ENCODE measurements at regions not wholly inside any gene's neighbourhood (a gene's known extent, or its start where the extent isn't known, plus 50 kb on each side); places are given as distances from the start of the nearest gene placed in this dataset.
A peak's percentile ranks its signal among the peaks of the same experiment; 100 is the strongest.

DNA sequence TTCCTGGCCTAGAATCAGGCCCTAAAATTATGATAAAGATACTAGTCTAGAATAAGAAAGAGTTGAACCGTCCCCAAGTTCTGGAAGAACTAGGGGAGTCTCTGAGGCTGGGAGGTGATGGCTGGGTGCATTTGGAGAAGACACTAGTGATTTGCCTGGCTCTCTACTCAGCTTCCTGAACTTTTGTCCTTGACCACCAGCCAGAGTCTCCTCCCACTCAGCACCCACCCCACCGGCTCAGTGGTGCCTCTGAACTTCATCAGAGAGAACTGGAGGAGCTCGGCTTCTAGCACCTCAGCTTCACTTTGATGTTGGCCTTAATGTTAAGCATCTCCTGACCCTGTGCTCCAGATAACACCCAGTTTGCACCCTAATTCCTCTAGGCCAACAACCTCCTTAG is 73.0 kb downstream of the PERP start:
- no peak for TF ChIP-seq CEBPB (IDR thresholded peaks at IDR 0.05)
- TF ChIP-seq, protein P1, sequence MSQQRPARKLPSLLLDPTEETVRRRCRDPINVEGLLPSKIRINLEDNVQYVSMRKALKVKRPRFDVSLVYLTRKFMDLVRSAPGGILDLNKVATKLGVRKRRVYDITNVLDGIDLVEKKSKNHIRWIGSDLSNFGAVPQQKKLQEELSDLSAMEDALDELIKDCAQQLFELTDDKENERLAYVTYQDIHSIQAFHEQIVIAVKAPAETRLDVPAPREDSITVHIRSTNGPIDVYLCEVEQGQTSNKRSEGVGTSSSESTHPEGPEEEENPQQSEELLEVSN (IDR thresholded peaks at IDR 0.05; ENCODE audit: borderline replicate concordance, low read depth): no peak
- TF ChIP-seq HOXB13 (CRISPR knock-in tag; IDR thresholded peaks at IDR 0.05; ENCODE audit: low read depth): no peak
- no peak for TF ChIP-seq HOXA7 (CRISPR knock-in tag; IDR thresholded peaks at IDR 0.05)
- no peak for TF ChIP-seq EHMT2 (IDR thresholded peaks at IDR 0.05; ENCODE audit: low read depth)
- no peak for TF ChIP-seq SMC3 (IDR thresholded peaks at IDR 0.05)
- TF ChIP-seq CHD2 (IDR thresholded peaks at IDR 0.05; ENCODE audit: low read length, partially characterized antibody): no peak
- no peak for TF ChIP-seq NPAS2 (CRISPR knock-in tag; IDR thresholded peaks at IDR 0.05; ENCODE audit: borderline replicate concordance)
- TF ChIP-seq ATOH8 (CRISPR knock-in tag; IDR thresholded peaks at IDR 0.05; ENCODE audit: low read depth): no peak
- TF ChIP-seq RNF2 (IDR thresholded peaks at IDR 0.05; ENCODE audit: borderline replicate concordance, low read depth): no peak
- no peak for TF ChIP-seq CBX8 (IDR thresholded peaks at IDR 0.05)
- no peak for TF ChIP-seq MYC (IDR thresholded peaks at IDR 0.05; ENCODE audit: borderline replicate concordance, low read length)
- no peak overlapping the region for H3K4me3 ChIP-seq
- H3K4me1 ChIP-seq: no peaks in the 10 kb centered on the region
- H3K4me2 ChIP-seq: no peak overlapping the region
- H3K27ac ChIP-seq: no peak overlapping the region
- ChIA-PET POLR2A (no interaction called here), CTCF (interaction anchor here (0.7 kb wide), 1 partner anchor 32 kb away, joined by 3 read pairs; no protein-coding TSS in a partner anchor)
- no peaks in the 10 kb centered on the region for H3K9me3 ChIP-seq
- ATAC-seq (no peak), DNase-seq (ENCODE audit: low read depth in 1 of 2, low spot score in 1 of 2) (no peak), FAIRE-seq (no peak)
- WGBS (ENCODE audit: missing lambda C conversion rate): 86% methylated on average over 3 of the region's 3 CpGs

- ChIA-PET CTCF (interaction anchor here (0.7 kb wide), 1 partner anchor 68 kb away, joined by 3 read pairs; no protein-coding TSS in a partner anchor), POLR2A (no interaction called here)
- no peaks in the 10 kb centered on the region for H3K4me1 ChIP-seq
- no peak overlapping the region for H3K4me2 ChIP-seq
- no peak overlapping the region for H3K4me3 ChIP-seq
- TF ChIP-seq RAD21 (conservative IDR thresholded peaks at IDR 0.05 in 1 of 2, IDR thresholded peaks at IDR 0.05 in 1 of 2) (no peak), MAFK (IDR thresholded peaks at IDR 0.05; ENCODE audit: partially characterized antibody) (peak; percentile 76)
- no peak for ATAC-seq
- H3K9me3 ChIP-seq: no peaks in the 10 kb centered on the region
- 74% methylated on average over 5 of the region's 5 CpGs for WGBS (ENCODE audit: missing lambda C conversion rate)
- no peak for DNase-seq (ENCODE audit: low read depth in 1 of 2, low spot score in 1 of 2)
- FAIRE-seq: no peak
- no peak overlapping the region for H3K27ac ChIP-seq
Measured at GRCh38 chr6:138035070-138035469, 72.1 kb downstream of the PERP start.

- POLR2A ChIA-PET: no interaction called here
Measured at GRCh38 chr6:138036111-138036510, 71.1 kb downstream of the PERP start.

DNA sequence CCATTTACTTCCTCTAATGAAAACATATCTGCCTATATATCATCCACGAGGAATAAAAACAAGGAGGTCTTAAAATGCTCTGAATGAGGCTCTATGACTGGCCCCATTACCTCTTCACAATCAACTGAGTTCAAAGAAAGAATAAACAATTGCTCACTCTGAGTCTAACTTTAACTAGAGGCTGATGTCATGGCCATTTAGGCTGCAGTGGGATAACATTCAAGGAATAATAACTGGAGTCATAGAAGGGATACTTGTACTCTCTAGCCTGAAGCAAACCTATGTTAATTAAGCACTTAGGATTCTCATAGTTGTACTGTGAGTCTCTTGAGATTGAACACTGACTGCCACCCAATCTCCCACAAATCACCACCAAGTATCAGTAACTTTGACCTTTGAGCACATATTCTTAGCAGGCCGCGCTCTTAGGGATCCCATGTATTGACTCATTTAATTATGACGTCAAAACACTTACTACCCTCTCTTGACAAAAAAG is 70.2 kb downstream of the PERP start:
- FAIRE-seq: no peak
- POLR2A ChIA-PET: no interaction called here
- Histone ChIP-seq H3K27ac (no peak overlapping the region), H3K4me3 (no peak overlapping the region), H3K4me1 (no peaks in the 10 kb centered on the region), H3K4me2 (no peak overlapping the region), H3K9me3 (no peaks in the 10 kb centered on the region)
- WGBS (ENCODE audit: missing lambda C conversion rate): 74% methylated on average over 4 of the region's 4 CpGs
- TF ChIP-seq HMGXB4 (CRISPR knock-in tag; IDR thresholded peaks at IDR 0.05; ENCODE audit: borderline replicate concordance): no peak
- TF ChIP-seq HES2 (IDR thresholded peaks at IDR 0.05): no peak
- TF ChIP-seq RFX5 (IDR thresholded peaks at IDR 0.05): no peak
- TF ChIP-seq EHF (CRISPR knock-in tag; IDR thresholded peaks at IDR 0.05): no peak
- TF ChIP-seq FOSL2 (IDR thresholded peaks at IDR 0.05): no peak
- TF ChIP-seq FOSL2 (CRISPR knock-in tag; IDR thresholded peaks at IDR 0.05): no peak
- TF ChIP-seq KDM1A (IDR thresholded peaks at IDR 0.05; ENCODE audit: low read depth): no peak
- TF ChIP-seq PHF8 (IDR thresholded peaks at IDR 0.05; ENCODE audit: borderline replicate concordance, low read depth): no peak
- DNase-seq (ENCODE audit: low read depth in 1 of 2, low spot score in 1 of 2): no peak
- ATAC-seq: no peak
- CTCF ChIA-PET: no interaction called here

More at GRCh38 chr6:138036111-138036510, 71.1 kb downstream of the PERP start:
- H3K9me3 ChIP-seq: no peaks in the 10 kb centered on the region
- TF ChIP-seq NR3C1 (IDR thresholded peaks at IDR 0.05) (no peak), HDAC2 (IDR thresholded peaks at IDR 0.05) (no peak), RNF2 (IDR thresholded peaks at IDR 0.05; ENCODE audit: borderline replicate concordance, low read depth) (no peak)
- FAIRE-seq (no peak), ATAC-seq (no peak), DNase-seq (ENCODE audit: low read depth in 1 of 2, low spot score in 1 of 2) (no peak)
- H3K4me2 ChIP-seq: no peak overlapping the region
- H3K4me1 ChIP-seq: no peaks in the 10 kb centered on the region
- H3K4me3 ChIP-seq: no peak overlapping the region
- CTCF ChIA-PET: no interaction called here
- no peak overlapping the region for H3K27ac ChIP-seq
- WGBS (ENCODE audit: missing lambda C conversion rate): 50% methylated on average over 5 of the region's 5 CpGs
